H9 (cell line): ENCODE measurements at regions not wholly inside any gene's neighbourhood (a gene's known extent, or its start where the extent isn't known, plus 50 kb on each side); places are given as distances from the start of the nearest gene placed in this dataset.

Experiments used
- DNase-seq: peaks from one replicate; pipeline ENCODE4 v3.0.0-alpha.2; 2017
- H2AFZ ChIP-seq: one replicate; pipeline ENCODE4 v1.6.1; 2013; ENCODE audit warnings: mild to moderate bottlenecking, low read length, control low read depth, moderate library complexity
- H2AK5ac ChIP-seq: 2 replicates; pipeline ENCODE4 v1.6.1; 2013; ENCODE audit warnings: low read length, control low read depth, mixed read lengths; ENCODE audit not compliant: insufficient read length
- H2BK120ac ChIP-seq: one replicate; pipeline ENCODE4 v1.6.1; 2013; ENCODE audit warnings: low read depth, mild to moderate bottlenecking, low read length, control low read depth, inconsistent platforms; ENCODE audit not compliant: poor library complexity, severe bottlenecking
- H2BK12ac ChIP-seq: 2 replicates; pipeline ENCODE4 v1.6.1; 2013; ENCODE audit warnings: low read length, control low read depth, mixed read lengths, low read depth; ENCODE audit not compliant: insufficient read length
- H2BK15ac ChIP-seq: 2 replicates; pipeline ENCODE4 v1.6.1; 2013; ENCODE audit warnings: low read depth, low read length, control low read depth
- H2BK20ac ChIP-seq: one replicate; pipeline ENCODE4 v1.6.1; 2013; ENCODE audit warnings: low read depth, mild to moderate bottlenecking, low read length, control low read depth, inconsistent platforms; ENCODE audit not compliant: poor library complexity, severe bottlenecking
- H2BK5ac ChIP-seq: 2 replicates; pipeline ENCODE4 v1.6.1; 2013; ENCODE audit warnings: low read length, control low read depth, mixed read lengths; ENCODE audit not compliant: insufficient read length
- H3K14ac ChIP-seq: 2 replicates; pipeline ENCODE4 v1.6.1; 2013; ENCODE audit warnings: low read length, control low read depth; ENCODE audit not compliant: insufficient read depth
- H3K18ac ChIP-seq: 2 replicates; pipeline ENCODE4 v1.6.1; 2013; ENCODE audit warnings: low read depth, mild to moderate bottlenecking, mixed read lengths, low read length, control low read depth; ENCODE audit not compliant: insufficient read length
- H3K23ac ChIP-seq: 2 replicates; pipeline ENCODE4 v1.6.1; 2013; ENCODE audit warnings: low read length, control low read depth, mixed read lengths, low read depth; ENCODE audit not compliant: insufficient read length
- H3K23me2 ChIP-seq: 2 replicates; pipeline ENCODE4 v1.6.1; 2013; ENCODE audit warnings: low read depth, mild to moderate bottlenecking, mixed read lengths, low read length, control low read depth; ENCODE audit not compliant: insufficient read length, poor library complexity, severe bottlenecking
- H3K27ac ChIP-seq: 2 replicates; pipeline ENCODE4 v1.5.1; 2013; ENCODE audit warnings: low read length, control low read depth, mixed read lengths, low read depth; ENCODE audit not compliant: insufficient read length
- H3K27me3 ChIP-seq: 2 replicates; pipeline ENCODE4 v1.6.1; 2013; ENCODE audit warnings: low read length, control low read depth, inconsistent platforms; ENCODE audit not compliant: insufficient read depth
- H3K4ac ChIP-seq: 2 replicates; pipeline ENCODE4 v1.6.1; 2013; ENCODE audit warnings: low read depth, mild to moderate bottlenecking, control low read depth, inconsistent platforms, low read length, moderate library complexity
- H3K4me1 ChIP-seq: 2 replicates; pipeline ENCODE4 v1.6.1; 2013; ENCODE audit warnings: low read length, control low read depth, inconsistent platforms; ENCODE audit not compliant: insufficient read depth
- H3K4me2 ChIP-seq: 2 replicates; pipeline ENCODE4 v1.6.1; 2013; ENCODE audit warnings: low read length, control low read depth, mixed read lengths; ENCODE audit not compliant: insufficient read length, insufficient read depth
- H3K56ac ChIP-seq: 2 replicates; pipeline ENCODE4 v1.6.1; 2013; ENCODE audit warnings: low read depth, mild to moderate bottlenecking, mixed read lengths, low read length, control low read depth; ENCODE audit not compliant: insufficient read length
- H3K79me1 ChIP-seq: 2 replicates; pipeline ENCODE4 v1.6.1; 2013; ENCODE audit warnings: low read depth, mild to moderate bottlenecking, moderate library complexity, low read length, control low read depth, inconsistent platforms; ENCODE audit not compliant: insufficient read depth, poor library complexity, severe bottlenecking
- H3K79me2 ChIP-seq: 2 replicates; pipeline ENCODE4 v1.6.1; 2013; ENCODE audit warnings: low read length, control low read depth, inconsistent platforms; ENCODE audit not compliant: insufficient read depth
- H3K9ac ChIP-seq: 2 replicates; pipeline ENCODE4 v1.6.1; 2013; ENCODE audit warnings: low read length, control low read depth, mixed read lengths; ENCODE audit not compliant: insufficient read length; ENCODE audit errors: extremely low read depth
- H3K9me3 ChIP-seq: one replicate; pipeline ENCODE4 v1.6.1; 2013; ENCODE audit warnings: low read depth, low read length, inconsistent platforms; ENCODE audit not compliant: control insufficient read depth
- H3T11ph ChIP-seq: one replicate; pipeline ENCODE4 v1.6.1; 2013; ENCODE audit warnings: mild to moderate bottlenecking, low read length, control low read depth, inconsistent platforms
- H4K20me1 ChIP-seq: one replicate; pipeline ENCODE4 v1.6.1; 2013; ENCODE audit not compliant: control insufficient read depth, insufficient read length, insufficient read depth
- H4K5ac ChIP-seq: 2 replicates; pipeline ENCODE4 v1.6.1; 2013; ENCODE audit warnings: low read depth, mild to moderate bottlenecking, mixed read lengths, low read length, control low read depth; ENCODE audit not compliant: insufficient read length
- H4K8ac ChIP-seq: replicated peaks from 2 replicates; pipeline ENCODE4 v1.6.1; 2013; ENCODE audit warnings: low read length, control low read depth, mixed read lengths, low read depth; ENCODE audit not compliant: insufficient read length
- H4K91ac ChIP-seq: 2 replicates; pipeline ENCODE4 v1.6.1; 2013; ENCODE audit warnings: low read depth, mild to moderate bottlenecking, moderate library complexity, mixed read lengths, low read length, control low read depth; ENCODE audit not compliant: insufficient read length
- H3K27ac Mint-ChIP-seq, 3 experiments: 2 replicates in 2 of 3; 3 replicates in 1 of 3; pipeline ENCODE4 v1.8.0; 2020 to 2021; ENCODE audit warnings: mixed read lengths in 3 of 3, mild to moderate bottlenecking in 1 of 3, moderate library complexity in 1 of 3
- H3K27me3 Mint-ChIP-seq: 2 replicates; pipeline ENCODE4 v1.8.0; 2021; ENCODE audit warnings: low read depth, mild to moderate bottlenecking, moderate library complexity, mixed read lengths
- H3K36me3 Mint-ChIP-seq, 3 experiments: 2 replicates in 2 of 3; 3 replicates in 1 of 3; pipeline ENCODE4 v1.8.0; 2020 to 2021; ENCODE audit warnings: low read depth in 3 of 3, mixed read lengths in 3 of 3; ENCODE audit not compliant: insufficient read depth in 1 of 3
- H3K4me1 Mint-ChIP-seq, 2 experiments: 2 replicates each; pipeline ENCODE4 v1.8.0; 2020; ENCODE audit warnings: mixed read lengths in 2 of 2
- H3K4me3 Mint-ChIP-seq, 2 experiments: 2 replicates in 1 of 2; 3 replicates in 1 of 2; pipeline ENCODE4 v1.8.0; 2020 to 2021; ENCODE audit warnings: mild to moderate bottlenecking in 2 of 2, mixed read lengths in 2 of 2, moderate library complexity in 1 of 2
- H3K9me3 Mint-ChIP-seq, 2 experiments: 2 replicates in 1 of 2; 3 replicates in 1 of 2; pipeline ENCODE4 v1.8.0; 2020; ENCODE audit warnings: mild to moderate bottlenecking in 2 of 2, mixed read lengths in 2 of 2, moderate library complexity in 1 of 2
- WGBS: extraction: QIAGEN DNeasy Blood & Tissue Kit; methylation state at CpG from one replicate; pipeline ENCODE4 v1.1.7; 2013; ENCODE audit warnings: missing lambda C conversion rate, low lambda C conversion rate, mixed read lengths; ENCODE audit not compliant: insufficient read length; ENCODE audit errors: extremely low coverage; 5-methylcytosine and 5-hydroxymethylcytosine counted together
- TF ChIP-seq, protein P1 (sequence below): fragments of 200-600 bp; sonication (generic); conservative IDR thresholded peaks from 3 replicates; pipeline ENCODE4 v1.8.0; 2021; ENCODE audit warnings: antibody characterized with exemption, mild to moderate bottlenecking

DNA sequence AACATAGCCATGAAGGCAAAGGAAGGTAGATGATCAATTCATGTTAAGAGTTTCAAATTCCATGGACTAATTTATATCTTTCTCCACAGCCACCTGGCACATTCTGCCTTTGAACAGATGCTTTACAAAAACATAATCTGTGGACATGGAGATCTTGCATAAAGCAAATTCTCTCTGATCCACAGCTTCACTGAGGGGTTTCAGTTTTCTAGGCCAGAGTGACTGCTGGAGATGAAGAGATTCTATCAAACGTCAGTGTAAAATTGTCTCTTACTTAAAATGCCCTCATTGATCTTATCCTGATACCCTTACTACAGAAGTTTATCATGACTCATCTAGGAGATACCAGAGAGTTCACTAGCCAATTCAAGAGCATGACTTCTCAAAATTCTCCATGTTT is 291.6 kb downstream of the DAD1 start:
- Histone ChIP-seq H2BK12ac (no peak overlapping the region), H3T11ph (no peak overlapping the region), H3K4me1 (no peaks in the 10 kb centered on the region; the same call in 1 of the 2 replicates), H3K56ac (no peak overlapping the region), H2AK5ac (no peak overlapping the region), H3K4me2 (no peak overlapping the region), H2BK20ac (no peak overlapping the region), H3K27ac (no peak overlapping the region), H4K5ac (no peak overlapping the region), H2AFZ (no peak overlapping the region), H3K23me2 (no peaks in the 10 kb centered on the region), H4K91ac (no peak overlapping the region), H3K23ac (no peak overlapping the region), H3K4ac (no peak overlapping the region), H3K79me1 (no peaks in the 10 kb centered on the region), H3K18ac (no peak overlapping the region), H3K79me2 (no peaks in the 10 kb centered on the region), H3K27me3 (no peaks in the 10 kb centered on the region), H3K9me3 (no peaks in the 10 kb centered on the region), H3K14ac (no peak overlapping the region), H4K20me1 (no peaks in the 10 kb centered on the region), H3K9ac (no peak overlapping the region), H2BK5ac (no peak overlapping the region), H4K8ac (no peak overlapping the region), H2BK15ac (no peak overlapping the region), H2BK120ac (no peak overlapping the region)
- DNase-seq, result no peak
- peaks cover 16 to 18% of the 10 kb centered on the region in 2 experiments for H3K4me1 Mint-ChIP-seq
- H3K36me3 Mint-ChIP-seq, result peaks cover 0 to 2% (median 0%) of the 10 kb centered on the region in 3 experiments; a peak in 1 of 7 replicates
- H3K27ac Mint-ChIP-seq, result no peak overlapping the region
- WGBS, result no CpG with 5 or more reads among the region's 1 CpG
- H3K27me3 Mint-ChIP-seq, result no peaks in the 10 kb centered on the region
- TF ChIP-seq, protein P1, sequence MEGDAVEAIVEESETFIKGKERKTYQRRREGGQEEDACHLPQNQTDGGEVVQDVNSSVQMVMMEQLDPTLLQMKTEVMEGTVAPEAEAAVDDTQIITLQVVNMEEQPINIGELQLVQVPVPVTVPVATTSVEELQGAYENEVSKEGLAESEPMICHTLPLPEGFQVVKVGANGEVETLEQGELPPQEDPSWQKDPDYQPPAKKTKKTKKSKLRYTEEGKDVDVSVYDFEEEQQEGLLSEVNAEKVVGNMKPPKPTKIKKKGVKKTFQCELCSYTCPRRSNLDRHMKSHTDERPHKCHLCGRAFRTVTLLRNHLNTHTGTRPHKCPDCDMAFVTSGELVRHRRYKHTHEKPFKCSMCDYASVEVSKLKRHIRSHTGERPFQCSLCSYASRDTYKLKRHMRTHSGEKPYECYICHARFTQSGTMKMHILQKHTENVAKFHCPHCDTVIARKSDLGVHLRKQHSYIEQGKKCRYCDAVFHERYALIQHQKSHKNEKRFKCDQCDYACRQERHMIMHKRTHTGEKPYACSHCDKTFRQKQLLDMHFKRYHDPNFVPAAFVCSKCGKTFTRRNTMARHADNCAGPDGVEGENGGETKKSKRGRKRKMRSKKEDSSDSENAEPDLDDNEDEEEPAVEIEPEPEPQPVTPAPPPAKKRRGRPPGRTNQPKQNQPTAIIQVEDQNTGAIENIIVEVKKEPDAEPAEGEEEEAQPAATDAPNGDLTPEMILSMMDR, result no peak
- no peak overlapping the region for H3K4me3 Mint-ChIP-seq
- no peaks in the 10 kb centered on the region; a peak in 1 of 5 replicates for H3K9me3 Mint-ChIP-seq
